IPS DF 4.7 (cell line): ENCODE measurements at regions not wholly inside any gene's neighbourhood (a gene's known extent, or its start where the extent isn't known, plus 50 kb on each side); places are given as distances from the start of the nearest gene placed in this dataset.

Experiments
- DNase-seq: peaks from one replicate; pipeline ENCODE4 v3.0.0-alpha.2; 2013; ENCODE audit warnings: low spot score; ENCODE audit errors: extremely low read depth

GRCh38 chr15:47493357-47494247 is 223.7 kb upstream of the SEMA6D start:
- DNase-seq = no peak

GRCh38 chr15:47496343-47497185 is 220.7 kb upstream of the SEMA6D start:
- no peak for DNase-seq

GRCh38 chr15:47500842-47501241 is 216.5 kb upstream of the SEMA6D start:
- DNase-seq = no peak

- DNase-seq = no peak
Observed at GRCh38 chr15:47502041-47502440, 215.3 kb upstream of the SEMA6D start.

GRCh38 chr15:47503876-47504275 is 213.4 kb upstream of the SEMA6D start:
- DNase-seq = no peak

GRCh38 chr15:47504624-47505256 is 212.6 kb upstream of the SEMA6D start:
- no peak for DNase-seq

GRCh38 chr15:47505712-47506328 is 211.5 kb upstream of the SEMA6D start:
- no peak for DNase-seq

- DNase-seq = no peak
Observed at GRCh38 chr15:47506329-47507100, 210.8 kb upstream of the SEMA6D start.

GRCh38 chr15:47507221-47507985 is 209.9 kb upstream of the SEMA6D start:
- no peak for DNase-seq

- DNase-seq = no peak
Observed at GRCh38 chr15:47511261-47511660, 206.0 kb upstream of the SEMA6D start.

- no peak for DNase-seq
Observed at GRCh38 chr15:47513471-47513870, 203.8 kb upstream of the SEMA6D start.

GRCh38 chr15:47514200-47514652 is 203.1 kb upstream of the SEMA6D start:
- DNase-seq = no peak

- DNase-seq = no peak
Observed at GRCh38 chr15:47516558-47516957, 200.7 kb upstream of the SEMA6D start.

- no peak for DNase-seq
Observed at GRCh38 chr15:47516972-47517371, 200.3 kb upstream of the SEMA6D start.

GRCh38 chr15:47517737-47518136 is 199.6 kb upstream of the SEMA6D start:
- no peak for DNase-seq

- DNase-seq = no peak
Observed at GRCh38 chr15:47523681-47524475, 193.4 kb upstream of the SEMA6D start.

- no peak for DNase-seq
Observed at GRCh38 chr15:47529241-47529640, 188.1 kb upstream of the SEMA6D start.

GRCh38 chr15:47534673-47535072 is 182.6 kb upstream of the SEMA6D start:
- DNase-seq = no peak

- DNase-seq = no peak
Observed at GRCh38 chr15:47541562-47541961, 175.7 kb upstream of the SEMA6D start.
